ENCODE measurements at regions not wholly inside any gene's neighbourhood (a gene's known extent, or its start where the extent isn't known, plus 50 kb on each side); places are given as distances from the start of the nearest gene placed in this dataset.
"Not testable (repeated sequence)": the region's sequence is repeated elsewhere in the genome, so short reads cannot be mapped to it uniquely, and the experiment has no call there.

GRCh38 chr6:168913231-168913865, 340.3 kb downstream of the THBS2 start:
- TF ChIP-seq SP1 (IDR thresholded peaks at IDR 0.05); FOXK2 (IDR thresholded peaks at IDR 0.05); CTBP1 (IDR thresholded peaks at IDR 0.05; ENCODE audit: borderline replicate concordance); SUZ12 (IDR thresholded peaks at IDR 0.05); FOXM1 (IDR thresholded peaks at IDR 0.05; ENCODE audit: borderline replicate concordance): not testable (repeated sequence)
